Suprapubic skin (tissue), 4 donors: ENCODE measurements at regions not wholly inside any gene's neighbourhood (a gene's known extent, or its start where the extent isn't known, plus 50 kb on each side); places are given as distances from the start of the nearest gene placed in this dataset.
"Not testable (repeated sequence)": the region's sequence is repeated elsewhere in the genome, so short reads cannot be mapped to it uniquely, and the experiment has no call there.

Experiments
- DNase-seq, 2 donors: peaks; one replicate each; pipeline ENCODE4 v3.0.0-alpha.2; 2019; ENCODE audit warnings: low spot score in 2 of 2
- H3K27ac ChIP-seq: fragments of 200-600 bp; sonication (generic); one replicate; pipeline ENCODE4 v1.5.1; 2019
- H3K27me3 ChIP-seq: fragments of 200-600 bp; sonication (generic); one replicate; pipeline ENCODE4 v1.5.1; 2019
- H3K36me3 ChIP-seq: fragments of 200-600 bp; sonication (generic); one replicate; pipeline ENCODE4 v1.5.1; 2019
- H3K4me1 ChIP-seq: fragments of 200-600 bp; sonication (generic); one replicate; pipeline ENCODE4 v1.5.1; 2019
- H3K4me3 ChIP-seq: fragments of 200-600 bp; sonication (generic); one replicate; pipeline ENCODE4 v1.5.1; 2019; ENCODE audit warnings: mild to moderate bottlenecking
- H3K9me3 ChIP-seq: fragments of 200-600 bp; sonication (generic); one replicate; pipeline ENCODE4 v1.5.1; 2019
- CTCF ChIP-seq, 2 donors: fragments of 200-600 bp in 1 of 2; fragments of 450-650 bp in 1 of 2; sonication (generic) in 1 of 2; IDR thresholded peaks; one replicate each; pipeline ENCODE4 v1.5.1; 2016 to 2019; ENCODE audit warnings: antibody characterized with exemption in 2 of 2, mild to moderate bottlenecking in 1 of 2, moderate library complexity in 1 of 2
- EP300 ChIP-seq: sonication (generic); formaldehyde crosslinking; IDR thresholded peaks from one replicate; pipeline ENCODE4 v1.6.1; 2017; ENCODE audit warnings: antibody characterized with exemption
- POLR2A ChIP-seq, 2 donors: fragments of 450-650 bp; IDR thresholded peaks; one replicate each; pipeline ENCODE4 v1.6.1; 2017; ENCODE audit warnings: antibody characterized with exemption in 2 of 2, mild to moderate bottlenecking in 2 of 2, moderate library complexity in 2 of 2
- POLR2AphosphoS5 ChIP-seq, 3 donors: sonication (generic); formaldehyde crosslinking; IDR thresholded peaks; one replicate each; pipeline ENCODE4 v1.6.1; 2017; ENCODE audit warnings: antibody characterized with exemption in 3 of 3
- WGBS: methylation state at CpG from one replicate; pipeline ENCODE4 v1.1.5; 2018; 5-methylcytosine and 5-hydroxymethylcytosine counted together

- TF ChIP-seq POLR2AphosphoS5 (IDR thresholded peaks at IDR 0.05) (no peak), CTCF (IDR thresholded peaks at IDR 0.05) (no peak), POLR2A (IDR thresholded peaks at IDR 0.05) (no peak), EP300 (no peak)
- DNase-seq, result no peak
These were observed 296.9 kb upstream of the CDH19 start for GRCh38 chr18:66900837-66901236.

GRCh38 chr18:66895631-66896030 is 291.7 kb upstream of the CDH19 start:
- Histone ChIP-seq H3K4me1 (no peaks in the 10 kb centered on the region), H3K27ac (no peak overlapping the region), H3K9me3 (no peaks in the 10 kb centered on the region), H3K27me3 (no peaks in the 10 kb centered on the region), H3K36me3 (no peaks in the 10 kb centered on the region), H3K4me3 (no peak overlapping the region)
- DNase-seq, result no peak
- TF ChIP-seq CTCF (IDR thresholded peaks at IDR 0.05) (no peak), EP300 (no peak), POLR2A (IDR thresholded peaks at IDR 0.05) (no peak), POLR2AphosphoS5 (IDR thresholded peaks at IDR 0.05) (no peak)

More at GRCh38 chr18:66900837-66901236, 296.9 kb upstream of the CDH19 start:
- H3K9me3 ChIP-seq, result no peaks in the 10 kb centered on the region
- H3K4me3 ChIP-seq, result no peak overlapping the region
- H3K4me1 ChIP-seq, result no peaks in the 10 kb centered on the region
- H3K36me3 ChIP-seq, result no peaks in the 10 kb centered on the region
- H3K27ac ChIP-seq, result no peak overlapping the region
- H3K27me3 ChIP-seq, result no peaks in the 10 kb centered on the region

GRCh38 chr18:66894851-66895250 is 291.0 kb upstream of the CDH19 start:
- Histone ChIP-seq H3K9me3 (no peaks in the 10 kb centered on the region), H3K36me3 (no peaks in the 10 kb centered on the region), H3K4me3 (no peak overlapping the region), H3K4me1 (no peaks in the 10 kb centered on the region), H3K27me3 (no peaks in the 10 kb centered on the region), H3K27ac (no peak overlapping the region)
- 53% methylated on average over 3 of the region's 3 CpGs for WGBS
- TF ChIP-seq EP300 (no peak), POLR2AphosphoS5 (IDR thresholded peaks at IDR 0.05) (no peak), POLR2A (IDR thresholded peaks at IDR 0.05) (no peak), CTCF (IDR thresholded peaks at IDR 0.05) (no peak)
- no peak for DNase-seq

- not testable (repeated sequence) for H3K27ac ChIP-seq, H3K4me3 ChIP-seq, H3K4me1 ChIP-seq, H3K36me3 ChIP-seq, DNase-seq, H3K27me3 ChIP-seq, H3K9me3 ChIP-seq
- WGBS, result 96% methylated on average over 13 of the region's 13 CpGs
These were observed 288.5 kb upstream of the CDH19 start for GRCh38 chr18:66892388-66892787.

- H3K36me3 ChIP-seq, result no peaks in the 10 kb centered on the region
- no peak for DNase-seq
- WGBS, result 63% methylated on average over 3 of the region's 3 CpGs
These were observed 271.1 kb upstream of the CDH19 start for GRCh38 chr18:66874812-66875474.

More at GRCh38 chr18:66874812-66875474, 271.1 kb upstream of the CDH19 start:
- Histone ChIP-seq H3K27ac (no peak overlapping the region), H3K4me1 (no peaks in the 10 kb centered on the region), H3K9me3 (no peaks in the 10 kb centered on the region), H3K4me3 (no peak overlapping the region), H3K27me3 (no peaks in the 10 kb centered on the region)
- TF ChIP-seq EP300 (no peak), CTCF (IDR thresholded peaks at IDR 0.05) (no peak), POLR2A (IDR thresholded peaks at IDR 0.05) (no peak)
